ENCODE measurements at regions not wholly inside any gene's neighbourhood (a gene's known extent, or its start where the extent isn't known, plus 50 kb on each side); places are given as distances from the start of the nearest gene placed in this dataset.

GRCh38 chr2:18701546-18701945, 112.2 kb upstream of the NT5C1B start:
- no peak for DNase-seq

- no peak for DNase-seq
Measured at GRCh38 chr2:18690342-18690741, 101.0 kb upstream of the NT5C1B start.

GRCh38 chr2:18684206-18685038, 95.1 kb upstream of the NT5C1B start:
- no peak for DNase-seq

DNA sequence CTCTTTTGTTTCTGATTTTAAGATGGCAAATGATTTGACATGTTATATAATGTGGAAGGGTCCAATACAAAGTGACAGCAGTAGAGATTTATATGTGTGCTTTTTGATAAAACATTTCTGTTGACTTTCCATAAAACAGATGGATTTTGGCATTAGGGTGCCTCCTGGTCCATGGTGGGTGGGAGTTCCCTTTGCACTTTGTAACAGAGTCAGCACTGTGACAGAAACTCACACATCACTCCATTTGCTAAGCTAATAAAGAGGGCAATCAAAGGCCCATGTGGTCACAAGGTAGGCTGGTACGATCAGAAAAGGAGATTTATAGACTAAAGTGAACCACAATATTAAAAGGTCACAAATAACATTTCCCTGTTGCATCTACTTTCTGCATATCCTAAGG, 93.3 kb upstream of the NT5C1B start:
- no peak for DNase-seq

- no peak for DNase-seq
Measured at GRCh38 chr2:18677280-18677679, 87.9 kb upstream of the NT5C1B start.

- no peak for DNase-seq
Measured at GRCh38 chr2:18674309-18674708, 84.9 kb upstream of the NT5C1B start.

DNA sequence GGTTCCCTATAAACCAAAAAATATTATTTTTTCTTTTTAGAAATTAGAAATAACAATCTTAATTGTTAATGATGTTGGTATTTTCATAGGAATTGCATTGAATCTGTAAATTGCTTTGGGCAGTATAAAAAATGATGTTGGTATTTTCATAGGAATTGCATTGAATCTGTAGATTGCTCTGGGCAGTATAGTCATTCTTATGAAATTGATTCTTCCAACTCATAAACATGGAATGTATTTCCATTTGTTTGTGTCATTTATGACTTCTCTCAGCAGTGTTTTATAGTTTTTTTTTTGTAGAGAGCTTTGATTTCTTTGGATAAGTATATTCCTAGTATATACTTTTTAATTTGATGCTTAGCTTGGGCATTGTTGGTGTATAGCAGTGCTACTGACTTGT, 82.0 kb upstream of the NT5C1B start:
- DNase-seq = no peak

DNA sequence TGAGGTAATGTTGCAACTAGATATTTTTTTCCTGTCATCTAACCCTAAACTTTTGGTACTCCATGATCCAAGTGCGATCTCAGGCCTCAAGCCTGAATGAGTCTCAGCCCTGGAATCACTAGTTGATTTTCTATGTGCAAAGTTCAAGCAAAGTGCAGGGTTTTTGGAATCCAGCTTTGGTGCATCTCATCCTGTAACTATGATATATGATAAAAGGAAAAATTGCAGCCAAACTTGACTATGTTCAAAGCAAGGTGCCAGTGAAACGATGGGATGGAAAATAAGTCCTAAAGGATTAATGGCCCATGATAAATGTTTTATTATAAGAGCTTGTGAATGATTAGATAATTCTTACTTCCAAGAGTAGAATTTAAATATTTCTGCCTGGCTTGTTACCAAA, 78.9 kb upstream of the NT5C1B start:
- no peak for DNase-seq

DNA sequence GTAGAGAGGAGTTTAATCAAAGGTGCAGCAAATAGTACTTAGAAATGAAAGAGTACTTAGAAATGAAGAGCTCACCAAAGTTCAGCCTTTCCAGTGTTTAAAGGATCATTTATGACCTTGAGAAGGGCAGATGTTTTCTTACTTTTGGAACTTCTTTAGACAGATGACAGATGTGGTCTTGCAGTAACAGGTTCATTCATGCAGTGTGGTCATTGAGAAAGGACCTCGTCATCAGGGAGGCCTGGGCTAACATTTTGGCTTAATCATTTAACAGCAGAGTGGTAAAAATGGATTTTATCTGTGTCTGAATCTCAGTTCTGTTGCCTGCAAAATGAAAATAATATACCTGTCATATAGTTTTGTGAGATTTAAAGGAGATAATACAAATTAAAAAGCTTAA, 75.1 kb upstream of the NT5C1B start:
- no peak for DNase-seq

GRCh38 chr2:18663861-18664260, 74.5 kb upstream of the NT5C1B start:
- DNase-seq = no peak

GRCh38 chr2:18662689-18663088, 73.3 kb upstream of the NT5C1B start:
- no peak for DNase-seq

- DNase-seq = no peak
Measured at GRCh38 chr2:18659915-18660314, 70.5 kb upstream of the NT5C1B start.

DNA sequence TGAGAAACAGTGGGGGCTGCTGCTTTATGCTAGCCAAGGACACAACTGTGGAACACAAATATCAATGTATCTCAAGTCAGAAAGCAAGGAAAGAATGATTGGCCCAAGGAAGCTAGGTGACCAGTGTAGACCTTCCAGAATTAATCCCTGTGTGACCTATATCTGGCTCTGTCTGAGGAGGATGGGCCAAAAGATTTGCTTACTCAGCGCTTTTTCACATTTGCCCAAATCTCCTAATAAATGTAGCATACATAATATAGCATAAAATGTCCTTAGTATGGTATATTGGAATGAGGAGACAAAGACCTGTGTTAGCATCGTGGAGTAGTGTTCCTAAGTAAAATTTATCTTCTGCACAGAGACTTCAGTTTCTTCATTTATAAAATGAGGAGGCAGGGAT, 66.7 kb upstream of the NT5C1B start:
- no peak for DNase-seq

DNA sequence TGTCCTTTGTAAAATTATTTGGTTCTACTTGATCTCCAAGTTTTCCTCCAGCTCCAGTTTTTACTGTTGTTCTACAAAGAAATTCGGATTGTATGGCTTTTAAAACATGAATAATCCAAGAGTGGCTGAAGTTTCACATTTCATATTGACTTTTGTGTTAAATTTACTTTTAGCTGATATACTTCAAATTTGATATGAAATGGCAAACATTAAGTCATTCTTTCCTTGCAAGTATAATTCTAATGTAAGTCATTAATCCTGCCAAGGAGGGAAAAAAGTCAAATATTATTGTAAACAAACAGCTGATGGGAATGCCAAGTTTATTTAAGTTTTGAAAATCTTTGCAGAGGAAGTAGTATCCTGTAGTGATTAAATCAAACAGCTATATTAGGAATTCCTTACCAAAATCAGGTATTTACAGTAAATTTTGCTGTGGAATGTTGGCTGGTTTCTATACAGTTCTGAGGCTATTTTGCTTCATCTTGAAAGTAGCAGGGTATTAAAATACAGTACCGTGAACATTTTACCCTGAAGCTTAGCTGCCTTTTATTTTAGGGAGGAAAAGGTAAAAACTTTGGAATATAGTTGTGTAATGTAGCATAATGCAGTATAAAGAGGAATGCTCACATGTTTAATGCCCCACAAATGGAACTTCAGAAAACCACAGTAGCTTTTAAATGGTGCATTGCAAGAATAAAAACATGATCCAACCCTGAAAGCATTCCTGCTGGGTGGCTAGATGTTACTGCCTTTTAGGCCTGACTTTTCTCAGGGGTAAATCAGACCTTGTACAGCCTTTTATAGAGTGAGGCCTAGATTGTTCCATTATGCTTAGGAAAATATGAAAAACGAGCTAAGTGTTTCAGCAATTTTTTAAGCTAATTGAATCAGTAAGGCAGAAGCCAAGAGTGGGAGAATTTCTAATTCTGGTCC, 62.7 kb upstream of the NT5C1B start:
- DNase-seq = no peak

DNA sequence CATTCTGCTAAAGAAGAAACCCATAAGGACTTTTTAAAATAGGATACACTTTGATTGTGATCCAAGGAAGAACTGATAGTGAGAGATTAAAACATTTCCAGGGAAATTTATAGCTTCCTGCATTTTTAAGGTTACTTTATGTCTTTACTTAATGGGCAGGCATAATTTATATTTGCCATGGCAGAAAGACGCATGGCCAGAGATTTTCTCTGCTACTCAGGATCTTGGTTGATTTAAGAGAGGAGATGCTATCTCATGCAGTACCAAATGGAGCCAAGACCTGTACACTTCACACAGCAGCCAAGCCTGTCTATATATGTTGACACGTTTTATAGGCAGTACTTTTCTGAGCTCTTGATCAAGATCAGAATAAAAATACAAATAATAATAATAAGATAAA, 60.9 kb upstream of the NT5C1B start:
- DNase-seq = no peak

DNA sequence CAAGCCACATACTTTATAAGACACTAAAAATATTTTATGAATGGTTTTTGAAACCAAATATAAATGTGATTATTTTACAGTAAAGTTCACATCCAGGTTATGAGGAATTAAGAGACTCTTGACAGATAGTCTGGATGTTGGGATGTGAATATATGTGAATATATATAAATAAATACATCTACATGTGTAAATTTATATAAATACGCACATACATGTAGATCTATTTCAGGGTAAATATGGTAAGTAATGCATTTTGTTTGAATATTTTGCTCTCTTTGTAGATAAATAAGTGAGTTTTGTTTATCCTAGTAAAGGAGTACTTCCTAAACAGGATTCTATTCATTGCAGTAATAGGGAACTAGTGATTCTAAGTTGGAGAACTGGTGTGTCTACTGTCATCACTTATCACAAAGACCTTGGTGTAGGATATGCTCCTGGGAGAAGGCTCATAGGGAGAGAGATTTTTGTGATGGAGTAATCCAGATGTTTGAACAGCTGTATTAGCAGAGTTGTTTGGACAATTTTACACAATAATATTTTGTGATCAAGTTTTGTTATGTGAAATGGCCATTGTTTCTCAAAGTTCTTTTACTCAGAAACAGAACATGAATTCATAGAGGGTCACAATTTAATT, 60.2 kb upstream of the NT5C1B start:
- DNase-seq = no peak

DNA sequence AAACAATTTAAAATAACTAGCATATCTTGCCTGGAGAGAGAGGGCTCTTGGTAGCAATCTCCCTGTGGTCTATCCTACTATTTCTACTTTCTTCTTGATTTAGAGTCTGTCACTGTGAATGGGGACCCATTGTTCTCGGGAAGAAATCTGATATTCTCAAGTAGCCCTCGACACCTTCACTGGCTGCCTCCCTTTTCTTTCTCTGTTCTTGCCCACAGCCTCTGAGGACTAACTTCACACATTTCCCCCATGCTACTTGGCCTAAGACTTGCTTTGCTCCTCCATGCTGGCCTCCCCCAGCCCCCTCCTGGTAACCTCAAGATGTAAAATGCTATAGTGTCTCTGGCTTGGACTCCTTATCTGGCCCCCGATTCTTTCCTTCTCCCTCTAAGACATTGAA, 58.8 kb upstream of the NT5C1B start:
- DNase-seq = no peak

GRCh38 chr2:18647731-18648130, 58.4 kb upstream of the NT5C1B start:
- DNase-seq = no peak

GRCh38 chr2:18645315-18645714, 55.9 kb upstream of the NT5C1B start:
- no peak for DNase-seq

DNA sequence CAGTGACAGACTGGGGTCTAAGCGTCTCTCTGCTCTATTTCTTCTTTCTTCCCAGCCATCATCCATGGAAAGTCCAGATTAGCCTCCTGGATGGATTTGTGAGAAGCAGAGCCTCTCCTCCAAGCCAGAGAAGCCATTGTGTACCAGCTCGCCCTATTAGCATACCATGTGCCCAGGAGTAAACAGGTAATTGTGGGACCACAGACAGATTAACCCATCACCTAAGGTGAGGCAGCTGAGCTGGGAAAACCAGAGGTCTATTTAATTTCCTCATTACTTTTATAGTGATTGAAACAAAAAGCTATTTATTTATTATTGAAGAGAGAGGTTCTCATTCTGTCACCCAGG, 54.7 kb upstream of the NT5C1B start:
- DNase-seq = no peak

GRCh38 chr2:18643326-18644114, 54.2 kb upstream of the NT5C1B start:
- no peak for DNase-seq

GRCh38 chr2:18641823-18642222, 52.5 kb upstream of the NT5C1B start:
- no peak for DNase-seq
